Ishikawa (cell line): ENCODE measurements at regions not wholly inside any gene's neighbourhood (a gene's known extent, or its start where the extent isn't known, plus 50 kb on each side); places are given as distances from the start of the nearest gene placed in this dataset.

ENCODE experiments used
- CREB1 ChIP-seq: IDR thresholded peaks from 2 replicates; pipeline ENCODE4 v1.6.1; 2012; ENCODE audit warnings: low read depth
- EGR1 ChIP-seq: IDR thresholded peaks from 2 replicates; pipeline ENCODE4 v1.6.1; 2012
- EP300 ChIP-seq: IDR thresholded peaks from 2 replicates; pipeline ENCODE4 v1.6.1; 2012; ENCODE audit warnings: borderline replicate concordance
- MAX ChIP-seq: IDR thresholded peaks from 2 replicates; pipeline ENCODE4 v1.6.1; 2012
- NFIC ChIP-seq: IDR thresholded peaks from 2 replicates; pipeline ENCODE4 v1.6.1; 2012
- RAD21 ChIP-seq: IDR thresholded peaks from 2 replicates; pipeline ENCODE4 v1.6.1; 2012; ENCODE audit warnings: low read depth
- REST ChIP-seq: IDR thresholded peaks from 2 replicates; pipeline ENCODE4 v1.6.1; 2012; ENCODE audit warnings: low read depth, mild to moderate bottlenecking
- TAF1 ChIP-seq: IDR thresholded peaks from 2 replicates; pipeline ENCODE4 v1.6.1; 2012; ENCODE audit warnings: low read depth, mild to moderate bottlenecking
- TEAD4 ChIP-seq: IDR thresholded peaks from 2 replicates; pipeline ENCODE4 v1.6.1; 2012
- YY1 ChIP-seq: IDR thresholded peaks from 2 replicates; pipeline ENCODE4 v1.6.1; 2012; ENCODE audit warnings: low read depth
- ZBTB7A ChIP-seq: IDR thresholded peaks from 2 replicates; pipeline ENCODE4 v1.6.1; 2012; ENCODE audit warnings: low read depth

GRCh38 chr9:81868145-81868544 is 60.1 kb upstream of the SPATA31D4 start:
- TF ChIP-seq REST (no peak), YY1 (no peak), RAD21 (no peak), CREB1 (no peak), EP300 (no peak), TEAD4 (no peak), MAX (no peak), ZBTB7A (no peak), NFIC (no peak), TAF1 (no peak), EGR1 (no peak)
